ENCODE measurements at regions not wholly inside any gene's neighbourhood (a gene's known extent, or its start where the extent isn't known, plus 50 kb on each side); places are given as distances from the start of the nearest gene placed in this dataset.

DNA sequence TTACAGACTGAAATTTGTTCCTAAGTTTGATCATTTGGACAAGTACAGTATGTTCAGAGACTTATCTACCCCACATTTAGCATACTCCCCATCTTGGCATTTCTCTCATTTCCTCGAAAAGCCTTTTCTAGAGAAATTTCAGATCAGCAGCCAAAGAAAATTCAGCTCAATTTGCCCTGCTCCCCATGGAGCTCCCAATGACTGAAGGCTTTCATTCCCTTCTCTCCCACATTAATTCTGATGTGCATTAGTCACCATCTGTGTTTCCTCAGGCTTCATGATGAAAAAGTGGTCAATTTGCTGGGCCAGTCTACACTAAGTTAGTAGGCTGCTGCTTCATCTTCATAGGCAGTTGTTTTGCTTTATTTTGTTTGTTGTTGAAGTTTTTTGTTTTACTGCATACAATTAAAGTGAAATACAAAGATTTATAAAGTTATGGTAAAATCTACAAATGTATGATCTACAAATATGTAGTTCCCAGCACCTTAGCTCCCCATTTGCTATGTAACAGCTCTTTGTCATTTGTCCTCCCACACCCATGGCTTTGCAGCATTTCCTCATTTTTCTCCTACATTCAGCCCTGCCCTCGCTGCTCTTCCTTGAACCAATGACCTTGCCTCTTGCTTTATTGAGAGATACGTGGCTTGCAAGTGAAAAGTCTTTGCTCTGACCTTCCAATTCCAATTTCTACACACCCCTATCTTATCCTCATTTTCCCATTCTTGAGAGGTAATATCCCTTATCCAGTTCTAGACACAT is 193.9 kb downstream of the ANAPC10 start:
- no peak for DNase-seq (ENCODE audit: low read depth)

DNA sequence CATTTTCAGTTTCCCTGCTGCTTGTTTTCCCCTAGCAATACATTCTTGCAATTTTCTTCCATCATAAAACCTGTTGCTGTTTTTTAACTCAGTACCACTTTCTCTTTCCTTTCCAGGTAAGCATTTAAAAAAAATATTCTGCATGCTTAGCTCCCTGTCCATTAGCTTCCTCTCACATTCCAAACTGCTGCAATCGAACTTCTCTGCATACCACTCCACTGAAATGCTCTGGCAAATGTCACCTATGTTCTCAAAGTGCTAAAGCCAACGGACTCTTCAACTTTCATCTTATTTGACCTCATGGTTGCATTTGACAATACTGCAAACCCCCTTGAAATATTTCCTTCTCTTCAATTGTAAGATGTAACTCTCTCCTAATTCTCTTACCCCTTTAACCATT is 192.7 kb downstream of the ANAPC10 start:
- DNase-seq (ENCODE audit: low read depth) = no peak

- no peak for DNase-seq (ENCODE audit: low read depth)
Observed at GRCh38 chr4:144906181-144906925, 191.6 kb downstream of the ANAPC10 start.

DNA sequence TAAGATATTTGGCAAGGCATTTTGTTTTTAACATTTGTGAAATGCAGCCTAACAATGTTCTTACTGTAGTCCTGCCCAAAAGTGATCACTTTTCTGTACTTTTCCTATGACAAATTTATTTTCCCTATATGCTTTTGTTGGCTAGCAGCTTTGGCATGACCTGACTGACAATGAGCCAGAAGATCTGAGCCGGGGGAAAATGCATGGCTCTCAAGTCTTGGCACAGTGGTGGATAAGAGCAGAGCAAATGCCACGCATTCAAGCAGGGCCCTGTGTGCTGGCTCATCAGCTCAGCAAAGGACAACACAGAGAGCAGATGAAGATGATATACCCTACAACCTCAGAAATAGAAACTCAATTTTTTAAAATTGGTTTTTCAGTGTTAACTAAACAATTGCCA is 187.3 kb downstream of the ANAPC10 start:
- DNase-seq (ENCODE audit: low read depth) = no peak

All from fibroblast of gingiva (primary cell).